GM12878 (cell line): ENCODE measurements at regions not wholly inside any gene's neighbourhood (a gene's known extent, or its start where the extent isn't known, plus 50 kb on each side); places are given as distances from the start of the nearest gene placed in this dataset.

Source experiments
- ATAC-seq: fragments of 200-7000 bp; cut with Tn5 transposase; 3 replicates; pipeline ENCODE4 v1.9.1; 2020; ENCODE audit warnings: mild to moderate bottlenecking, moderate library complexity
- BruUV-seq: library from RNA; stranded (reverse); fragments of 400-500 nt; replicated peaks from 2 replicates; lab custom pipeline; 2021; lab: Mats Ljungman, UMichigan
- CTCF ChIA-PET: fragments of 300-600 bp; sonication (Branson Sonifier 250); formaldehyde crosslinking; extraction: SDS; loops from one replicate; lab custom pipeline; 2021; ENCODE audit warnings: inconsistent platforms; lab: Yijun Ruan, JAX
- POLR2A ChIA-PET: fragments of 350-600 bp; formaldehyde crosslinking; extraction: SDS; loops from one replicate; lab custom pipeline; 2021; ENCODE audit warnings: inconsistent platforms; lab: Charles Lee
- RAD21 ChIA-PET: fragments of 300-600 bp; sonication (Branson Sonifier 250); formaldehyde crosslinking; loops from one replicate; lab custom pipeline; 2023; ENCODE audit warnings: antibody characterized with exemption; ENCODE audit not compliant: unreplicated experiment; lab: Charles Lee
- SMC1A ChIA-PET: fragments of 300-600 bp; sonication (Branson Sonifier 250); formaldehyde crosslinking; loops from one replicate; lab custom pipeline; 2023; ENCODE audit not compliant: unreplicated experiment, uncharacterized antibody; lab: Charles Lee
- DNase-seq: peaks from one replicate; pipeline ENCODE4 v3.0.0-alpha.2; 2011; ENCODE audit warnings: low read depth, low spot score
- FAIRE-seq: peaks from 3 replicates; lab custom pipeline; 2011; peaks lifted over from hg19 to GRCh38; lab: Jason Lieb, UNC
- H2AFZ ChIP-seq: 2 replicates; pipeline ENCODE4 v1.6.0; 2011; ENCODE audit warnings: low read depth, low read length, control low read depth; ENCODE audit not compliant: control insufficient read depth
- H3K27ac ChIP-seq: 2 replicates; pipeline ENCODE4 v1.5.1; 2011; ENCODE audit warnings: control low read depth; ENCODE audit not compliant: control insufficient read depth, insufficient read depth
- H3K27me3 ChIP-seq, 2 experiments: replicated peaks in 1 of 2; 2 replicates each; pipeline versions ENCODE4 v1.6.0 to v1.6.1; 2011; ENCODE audit warnings: low read length in 1 of 2; ENCODE audit not compliant: control insufficient read depth in 2 of 2, insufficient read depth in 2 of 2
- H3K36me3 ChIP-seq, 2 experiments: 2 replicates each; pipeline ENCODE4 v1.5.1; 2011; ENCODE audit warnings: low read length in 1 of 2; ENCODE audit not compliant: control insufficient read depth in 2 of 2, insufficient read depth in 2 of 2
- H3K4me1 ChIP-seq: 2 replicates; pipeline ENCODE4 v1.6.1; 2011; ENCODE audit warnings: mild to moderate bottlenecking, low read length, moderate library complexity, mixed read lengths; ENCODE audit not compliant: control insufficient read depth, insufficient read depth
- H3K4me2 ChIP-seq: 2 replicates; pipeline ENCODE4 v1.6.0; 2011; ENCODE audit warnings: control low read depth; ENCODE audit not compliant: control insufficient read depth, insufficient read depth
- H3K4me3 ChIP-seq: fragments of 200-600 bp; sonication (generic); 2 replicates; pipeline ENCODE4 v1.5.1; 2016
- H3K79me2 ChIP-seq: 2 replicates; pipeline ENCODE4 v1.6.0; 2011; ENCODE audit warnings: low read length; ENCODE audit not compliant: control insufficient read depth, insufficient read depth
- H3K9ac ChIP-seq: 2 replicates; pipeline ENCODE4 v1.8.0; 2011; ENCODE audit warnings: low read length, control low read depth, mixed read lengths; ENCODE audit not compliant: control insufficient read depth, insufficient read depth
- H3K9me3 ChIP-seq: replicated peaks from 3 replicates; pipeline ENCODE4 v1.5.1; 2011; ENCODE audit warnings: mild to moderate bottlenecking, low read length; ENCODE audit not compliant: control insufficient read depth, insufficient read depth
- H4K20me1 ChIP-seq: 2 replicates; pipeline ENCODE4 v1.6.0; 2011; ENCODE audit not compliant: control insufficient read depth, insufficient read depth
- BCL3 ChIP-seq: IDR thresholded peaks from 2 replicates; pipeline ENCODE4 v1.6.1; 2011; ENCODE audit warnings: borderline replicate concordance, low read depth, mild to moderate bottlenecking, moderate library complexity, low read length; ENCODE audit not compliant: insufficient read depth, poor library complexity, severe bottlenecking
- BHLHE40 ChIP-seq, 2 experiments: fragments of 450-650 bp in 1 of 2; IDR thresholded peaks; 2 replicates each; pipeline ENCODE4 v1.6.1; 2011 to 2017; ENCODE audit warnings: low read depth in 2 of 2, borderline replicate concordance in 1 of 2, improper control_type of control experiment in 1 of 2, low read length in 1 of 2, mild to moderate bottlenecking in 1 of 2
- HDAC6 ChIP-seq: fragments of 200-600 bp; sonication (generic); IDR thresholded peaks from one replicate; pipeline ENCODE4 v1.8.0; 2017; ENCODE audit warnings: antibody characterized with exemption; ENCODE audit not compliant: unreplicated experiment
- IKZF1 ChIP-seq: fragments of 450-650 bp; conservative IDR thresholded peaks from 2 replicates; pipeline ENCODE4 v1.6.1; 2017; ENCODE audit warnings: antibody characterized with exemption, mild to moderate bottlenecking
- PKNOX1 ChIP-seq: fragments of 450-650 bp; IDR thresholded peaks from 2 replicates; pipeline ENCODE4 v1.6.1; 2016; ENCODE audit warnings: mild to moderate bottlenecking
- ZBTB11 ChIP-seq: fragments of 450-650 bp; formaldehyde crosslinking; IDR thresholded peaks from 2 replicates; pipeline ENCODE4 v1.5.0; 2022; ENCODE audit warnings: mild to moderate bottlenecking, missing genetic modification characterization
- ZBTB4 ChIP-seq: fragments of 450-650 bp; formaldehyde crosslinking; IDR thresholded peaks from 2 replicates; pipeline ENCODE4 v1.4.0; 2022; ENCODE audit warnings: mild to moderate bottlenecking, moderate library complexity
- ZNF687 ChIP-seq: fragments of 450-650 bp; IDR thresholded peaks from 2 replicates; pipeline ENCODE4 v1.6.1; 2017; ENCODE audit warnings: mild to moderate bottlenecking, moderate library complexity
- WGBS: methylation state at CpG from one replicate; pipeline ENCODE4 v1.1.6; 2016; ENCODE audit warnings: low lambda C conversion rate; ENCODE audit not compliant: insufficient replicate concordance, insufficient coverage; ENCODE audit errors: missing lambda C conversion rate; 5-methylcytosine and 5-hydroxymethylcytosine counted together
- in situ Hi-C: fragments of 300-500 bp; cut with MboI; formaldehyde crosslinking; loops from 9 replicates; pipeline ENCODE4 v1.14.3; 2018; ENCODE audit warnings: mixed read lengths
- intact Hi-C: fragments of 100-400 bp; cut with micrococcal nuclease; formaldehyde crosslinking; loops from one replicate; pipeline ENCODE4 v1.14.2; 2022; ENCODE audit not compliant: unreplicated experiment

GRCh38 chr2:200023570-200023969 lies 68.2 kb downstream of the MAIP1 start:
- Histone ChIP-seq H3K27me3 (no peaks in the 10 kb centered on the region), H3K4me3 (no peak overlapping the region), H4K20me1 (no peaks in the 10 kb centered on the region), H3K79me2 (no peaks in the 10 kb centered on the region), H3K36me3 (no peaks in the 10 kb centered on the region), H3K4me1 (no peaks in the 10 kb centered on the region), H3K9me3 (no peaks in the 10 kb centered on the region), H3K27ac (no peak overlapping the region), H3K9ac (no peak overlapping the region), H2AFZ (no peak overlapping the region), H3K4me2 (no peak overlapping the region)
- TF ChIP-seq ZNF687 (no peak), BHLHE40 (IDR thresholded peaks at IDR 0.05; ENCODE audit: borderline replicate concordance in 1 of 2, low read depth in 2 of 2, low read length in 1 of 2) (no peak), BCL3 (no peak), PKNOX1 (no peak), ZBTB11 (CRISPR knock-in tag) (no peak), HDAC6 (no peak), IKZF1 (no peak), ZBTB4 (CRISPR knock-in tag) (no peak)
- DNase-seq (no peak), FAIRE-seq (no peak), ATAC-seq (no peak)
- POLR2A ChIA-PET = no interaction called here
- in situ Hi-C loops = no loop called here
- RAD21 ChIA-PET = no interaction called here
- WGBS = 100% methylated on average over 1 of the region's 1 CpG
- intact Hi-C loops = no loop called here
- CTCF ChIA-PET = interaction anchor here (1.7 kb wide), 1 partner anchor 38 kb away, joined by 4 read pairs; no protein-coding TSS in a partner anchor
- SMC1A ChIA-PET = interaction anchor here (1.1 kb wide), 1 partner anchor 9 kb away, joined by 3 read pairs; no protein-coding TSS in a partner anchor
- BruUV-seq = no TSS peak
